BE2C (cell line): ENCODE measurements at regions not wholly inside any gene's neighbourhood (a gene's known extent, or its start where the extent isn't known, plus 50 kb on each side); places are given as distances from the start of the nearest gene placed in this dataset.

Experiments used
- DNase-seq: peaks from one replicate; pipeline ENCODE4 v3.0.0-alpha.2; 2020
- H3K27me3 ChIP-seq: fragments of 250-450 bp; sonication (Bioruptor Pico); 2 replicates; pipeline ENCODE4 v1.5.1; 2020; ENCODE audit warnings: mild to moderate bottlenecking
- H3K36me3 ChIP-seq: fragments of 250-450 bp; sonication (Bioruptor Pico); 2 replicates; pipeline ENCODE4 v1.5.1; 2020; ENCODE audit warnings: mild to moderate bottlenecking
- H3K4me1 ChIP-seq: fragments of 250-450 bp; sonication (Bioruptor Pico); 2 replicates; pipeline ENCODE4 v1.5.1; 2020
- H3K4me3 ChIP-seq: 2 replicates; pipeline ENCODE4 v1.5.1; 2011; ENCODE audit warnings: low read depth, low read length
- H3K9me3 ChIP-seq: fragments of 250-450 bp; sonication (Bioruptor Pico); 2 replicates; pipeline ENCODE4 v1.5.1; 2020
- TF ChIP-seq, protein P1 (sequence below): IDR thresholded peaks from 2 replicates; pipeline ENCODE4 v1.5.1; 2012; ENCODE audit warnings: mild to moderate bottlenecking, low read depth, low read length

GRCh38 chr1:104953555-104953954 lies 1203.9 kb downstream of the AMY1C start:
- Histone ChIP-seq H3K9me3 (no peaks in the 10 kb centered on the region), H3K4me1 (no peaks in the 10 kb centered on the region; the same call in 1 of the 2 replicates), H3K27me3 (no peaks in the 10 kb centered on the region), H3K36me3 (no peaks in the 10 kb centered on the region), H3K4me3 (no peak overlapping the region)
- DNase-seq: no peak
- TF ChIP-seq, protein P1, sequence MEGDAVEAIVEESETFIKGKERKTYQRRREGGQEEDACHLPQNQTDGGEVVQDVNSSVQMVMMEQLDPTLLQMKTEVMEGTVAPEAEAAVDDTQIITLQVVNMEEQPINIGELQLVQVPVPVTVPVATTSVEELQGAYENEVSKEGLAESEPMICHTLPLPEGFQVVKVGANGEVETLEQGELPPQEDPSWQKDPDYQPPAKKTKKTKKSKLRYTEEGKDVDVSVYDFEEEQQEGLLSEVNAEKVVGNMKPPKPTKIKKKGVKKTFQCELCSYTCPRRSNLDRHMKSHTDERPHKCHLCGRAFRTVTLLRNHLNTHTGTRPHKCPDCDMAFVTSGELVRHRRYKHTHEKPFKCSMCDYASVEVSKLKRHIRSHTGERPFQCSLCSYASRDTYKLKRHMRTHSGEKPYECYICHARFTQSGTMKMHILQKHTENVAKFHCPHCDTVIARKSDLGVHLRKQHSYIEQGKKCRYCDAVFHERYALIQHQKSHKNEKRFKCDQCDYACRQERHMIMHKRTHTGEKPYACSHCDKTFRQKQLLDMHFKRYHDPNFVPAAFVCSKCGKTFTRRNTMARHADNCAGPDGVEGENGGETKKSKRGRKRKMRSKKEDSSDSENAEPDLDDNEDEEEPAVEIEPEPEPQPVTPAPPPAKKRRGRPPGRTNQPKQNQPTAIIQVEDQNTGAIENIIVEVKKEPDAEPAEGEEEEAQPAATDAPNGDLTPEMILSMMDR: no peak

DNA sequence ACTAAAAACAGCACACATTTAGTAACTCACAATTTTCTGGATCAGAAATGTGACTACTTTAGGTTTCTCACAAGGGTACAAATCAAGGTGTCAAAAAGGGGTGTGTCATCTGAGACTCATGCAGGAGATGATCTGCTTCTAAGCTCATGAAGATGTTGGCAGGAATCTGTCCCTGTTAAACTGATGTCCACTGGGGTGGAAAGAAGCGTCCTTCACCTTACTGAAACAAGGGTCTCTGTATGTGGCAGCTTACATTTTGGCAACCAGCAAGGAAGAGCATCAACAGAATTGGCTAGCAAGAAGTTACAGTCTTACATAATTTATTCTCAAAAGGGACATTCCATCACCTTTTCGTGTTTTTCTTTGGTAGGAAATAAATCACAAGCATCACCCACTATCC lies 1223.8 kb downstream of the AMY1C start:
- no peaks in the 10 kb centered on the region for H3K4me1 ChIP-seq
- no peaks in the 10 kb centered on the region for H3K27me3 ChIP-seq
- no peaks in the 10 kb centered on the region for H3K9me3 ChIP-seq
- TF ChIP-seq, protein P1: no peak
- no peaks in the 10 kb centered on the region for H3K36me3 ChIP-seq
- no peak overlapping the region for H3K4me3 ChIP-seq
- DNase-seq: no peak

DNA sequence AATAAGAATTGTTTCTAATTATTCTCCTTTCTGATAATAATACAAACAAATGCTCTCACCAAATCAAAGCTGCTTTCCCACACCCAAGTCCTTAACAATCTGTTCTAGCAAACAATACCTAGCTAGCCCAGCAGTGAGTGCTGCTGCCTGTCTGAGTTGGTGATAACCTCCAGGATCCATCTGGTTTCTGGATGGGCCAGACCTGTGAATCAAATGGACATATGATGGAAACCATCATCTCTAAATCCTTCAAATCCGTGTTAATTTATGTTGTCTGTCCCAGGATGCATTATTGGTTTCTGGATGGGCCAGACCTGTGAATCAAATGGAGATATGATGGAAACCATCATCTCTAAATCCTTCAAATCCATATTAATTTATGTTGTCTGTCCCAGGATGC lies 1230.0 kb downstream of the AMY1C start:
- Histone ChIP-seq H3K4me1 (peaks cover 8% of the 10 kb centered on the region), H3K9me3 (no peaks in the 10 kb centered on the region), H3K27me3 (no peaks in the 10 kb centered on the region), H3K4me3 (no peak overlapping the region), H3K36me3 (no peaks in the 10 kb centered on the region)
- DNase-seq: peak; percentile 63
- TF ChIP-seq, protein P1: peak; percentile 28

GRCh38 chr1:104987210-104987609 lies 1237.5 kb downstream of the AMY1C start:
- H3K9me3 ChIP-seq: no peaks in the 10 kb centered on the region
- no peak overlapping the region for H3K4me3 ChIP-seq
- DNase-seq: no peak
- TF ChIP-seq, protein P1: no peak
- H3K27me3 ChIP-seq: no peaks in the 10 kb centered on the region
- H3K36me3 ChIP-seq: no peaks in the 10 kb centered on the region
- H3K4me1 ChIP-seq: peaks cover 3% of the 10 kb centered on the region

GRCh38 chr1:104989012-104989411 lies 1239.3 kb downstream of the AMY1C start:
- Histone ChIP-seq H3K9me3 (no peaks in the 10 kb centered on the region), H3K4me1 (no peaks in the 10 kb centered on the region), H3K27me3 (no peaks in the 10 kb centered on the region), H3K4me3 (no peak overlapping the region), H3K36me3 (no peaks in the 10 kb centered on the region)
- no peak for DNase-seq
- TF ChIP-seq, protein P1: no peak

DNA sequence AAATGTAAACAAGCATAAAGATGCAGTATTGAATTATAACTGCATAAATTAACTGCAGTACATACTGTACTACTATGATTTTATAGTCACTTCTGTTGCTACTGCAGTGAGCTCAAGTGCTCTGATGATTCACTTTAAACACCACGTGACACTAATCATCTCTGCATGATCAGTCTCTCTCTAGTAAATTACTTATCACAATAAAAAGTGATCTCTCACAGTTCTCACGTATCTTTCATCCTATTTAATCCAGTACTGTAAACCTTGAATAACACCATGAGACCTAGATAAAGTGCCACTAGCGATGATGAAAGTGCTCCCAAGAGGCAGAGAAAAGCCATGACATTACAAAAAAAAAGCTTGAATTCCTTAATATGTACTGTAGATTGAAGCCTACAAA lies 1242.0 kb downstream of the AMY1C start:
- Histone ChIP-seq H3K36me3 (no peaks in the 10 kb centered on the region), H3K9me3 (no peaks in the 10 kb centered on the region), H3K4me3 (no peak overlapping the region), H3K27me3 (no peaks in the 10 kb centered on the region), H3K4me1 (no peaks in the 10 kb centered on the region)
- TF ChIP-seq, protein P1: no peak
- DNase-seq: no peak
